ENCODE measurements at regions not wholly inside any gene's neighbourhood (a gene's known extent, or its start where the extent isn't known, plus 50 kb on each side); places are given as distances from the start of the nearest gene placed in this dataset.
"Not testable (repeated sequence)": the region's sequence is repeated elsewhere in the genome, so short reads cannot be mapped to it uniquely, and the experiment has no call there.

GRCh38 chr3:187795207-187795960, 50.1 kb upstream of the BCL6 start:
- no peak for DNase-seq

DNA sequence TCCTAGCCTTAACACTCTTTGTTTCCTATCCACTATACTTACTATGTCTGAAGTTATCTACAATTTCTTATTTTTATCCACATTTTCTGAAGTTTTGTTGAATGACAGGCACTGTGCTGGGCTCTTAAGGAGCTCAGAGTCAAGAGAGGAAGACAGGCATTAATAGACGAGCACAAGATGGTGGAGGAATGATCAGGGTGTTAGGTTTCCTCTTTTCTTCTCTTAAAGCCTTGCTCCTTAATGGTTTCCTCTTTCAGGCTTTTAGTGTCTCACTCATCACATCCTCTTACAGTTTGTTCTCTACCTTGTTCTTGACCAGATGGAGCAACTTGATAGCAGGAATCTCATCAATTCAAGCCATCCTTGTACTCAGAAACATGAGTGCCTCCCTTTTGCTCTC, 52.9 kb upstream of the BCL6 start:
- no peak for DNase-seq

GRCh38 chr3:187798531-187799530, 53.6 kb upstream of the BCL6 start:
- no peak for DNase-seq

GRCh38 chr3:187799942-187800641, 54.8 kb upstream of the BCL6 start:
- DNase-seq = no peak

DNA sequence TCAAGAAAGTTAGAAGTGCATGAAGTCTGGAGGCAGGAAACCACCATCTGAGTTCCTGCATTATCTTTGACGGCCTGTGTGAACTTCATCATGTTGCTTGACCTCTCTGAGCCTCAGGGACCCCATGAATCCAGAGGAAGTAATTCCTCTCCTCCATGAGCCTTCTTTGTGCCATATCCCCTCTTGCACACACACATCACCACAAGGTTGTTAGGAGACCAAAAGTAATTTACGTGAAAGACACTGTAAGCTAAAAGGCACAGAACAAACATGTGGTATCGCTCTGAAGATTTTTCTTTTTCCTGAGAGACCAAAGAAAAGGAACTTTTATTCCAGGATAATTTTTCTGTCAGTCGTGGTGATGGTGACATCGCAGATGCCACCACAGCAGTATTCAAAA, 55.9 kb upstream of the BCL6 start:
- DNase-seq = no peak

DNA sequence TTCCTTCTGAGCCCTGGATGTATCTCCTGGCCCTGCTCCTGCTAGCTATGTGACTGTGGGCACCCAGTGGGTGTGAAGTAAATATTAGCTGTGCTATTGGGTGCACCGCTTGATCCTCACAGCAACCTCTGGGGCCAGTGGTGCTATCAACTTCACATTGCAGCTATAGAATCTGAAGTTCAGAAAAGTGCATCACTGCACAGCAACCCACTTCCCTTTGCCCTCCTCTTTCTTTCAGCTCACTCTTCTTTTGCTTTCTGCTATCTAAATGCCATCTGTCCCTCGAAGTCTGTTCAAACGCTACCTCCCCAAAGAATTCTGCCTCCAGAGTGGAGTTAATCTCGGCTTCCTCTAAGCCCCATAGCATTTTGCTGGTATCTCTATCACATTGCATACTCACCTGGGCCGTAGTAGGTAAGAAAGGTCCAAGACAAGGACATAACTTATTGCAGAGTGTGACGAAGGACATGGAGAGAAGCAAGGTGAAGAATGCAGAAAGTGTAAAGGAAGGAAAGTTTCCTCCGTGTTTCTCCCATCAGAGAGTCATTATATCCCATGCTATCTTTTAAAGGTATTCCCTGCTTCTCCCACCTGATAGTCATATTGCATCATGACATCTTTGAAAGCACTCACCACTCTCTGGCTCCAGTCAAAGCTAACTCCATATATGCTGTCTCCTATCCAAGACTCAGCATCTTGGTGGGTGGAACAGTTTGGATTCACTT, 57.1 kb upstream of the BCL6 start:
- DNase-seq = no peak

DNA sequence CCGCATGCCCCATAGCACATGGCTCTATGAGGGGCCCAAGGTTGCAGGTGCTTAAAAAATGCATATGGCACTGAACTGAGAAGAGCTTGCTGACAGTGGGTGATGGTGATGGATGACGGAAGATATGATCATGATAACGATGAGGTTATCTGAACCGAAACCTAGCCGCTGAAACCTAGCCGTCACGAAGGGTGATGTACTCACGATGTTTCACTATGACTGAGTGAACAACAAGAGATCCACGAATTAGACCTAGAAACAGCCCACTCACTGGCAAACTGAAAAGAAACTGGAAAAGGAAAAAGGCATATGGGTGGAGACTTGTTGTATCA, 57.6 kb upstream of the BCL6 start:
- DNase-seq = no peak

DNA sequence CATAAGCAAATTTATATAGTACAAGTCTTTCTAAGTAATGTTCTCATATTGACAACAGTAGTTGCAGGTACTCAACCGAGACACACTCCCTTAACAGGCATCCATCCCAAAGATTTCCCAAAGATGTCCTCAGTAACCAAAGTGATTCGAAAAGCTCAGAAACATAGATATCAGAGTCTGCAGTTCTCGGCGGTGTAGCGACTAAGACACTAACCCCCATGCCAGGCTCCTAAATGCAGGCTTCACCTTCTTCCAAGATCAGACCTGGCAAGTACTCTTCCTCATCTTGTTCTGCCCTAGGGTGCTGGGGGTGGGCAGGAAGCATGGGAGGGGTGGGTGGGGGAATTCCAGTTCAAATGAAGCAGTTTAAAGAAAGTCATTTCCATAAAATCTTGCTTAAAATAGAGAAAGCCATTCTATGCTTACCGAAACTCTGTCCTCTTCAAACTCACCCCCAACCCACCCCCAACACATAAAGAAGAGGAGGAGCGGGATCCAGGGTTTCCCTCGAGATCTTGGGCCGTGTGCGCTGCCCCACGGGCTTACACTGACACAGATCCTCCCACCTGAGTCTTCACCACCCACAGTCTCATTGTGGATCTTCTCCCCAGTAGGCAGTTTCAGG, 59.0 kb upstream of the BCL6 start:
- DNase-seq = no peak

DNA sequence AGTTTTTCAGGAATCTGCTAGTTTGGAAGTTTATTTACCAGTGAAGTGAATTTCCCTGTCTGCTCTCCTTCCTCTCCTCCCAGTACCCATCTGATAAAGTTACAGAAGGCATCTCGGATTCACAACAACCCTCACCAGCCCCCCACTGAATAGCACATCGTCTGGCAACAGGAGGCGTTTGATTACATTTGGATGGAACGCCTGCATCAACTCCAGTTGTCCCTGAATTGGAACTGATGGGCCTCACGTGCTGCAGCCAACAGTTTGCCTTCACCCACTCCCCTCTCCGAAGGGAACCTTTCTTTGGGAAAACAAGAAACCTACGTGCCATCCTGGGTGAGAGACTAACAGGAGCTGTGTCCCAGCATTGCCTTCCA, 59.5 kb upstream of the BCL6 start:
- DNase-seq = no peak

- DNase-seq = no peak
These were observed 60.5 kb upstream of the BCL6 start for GRCh38 chr3:187805774-187806173.

DNA sequence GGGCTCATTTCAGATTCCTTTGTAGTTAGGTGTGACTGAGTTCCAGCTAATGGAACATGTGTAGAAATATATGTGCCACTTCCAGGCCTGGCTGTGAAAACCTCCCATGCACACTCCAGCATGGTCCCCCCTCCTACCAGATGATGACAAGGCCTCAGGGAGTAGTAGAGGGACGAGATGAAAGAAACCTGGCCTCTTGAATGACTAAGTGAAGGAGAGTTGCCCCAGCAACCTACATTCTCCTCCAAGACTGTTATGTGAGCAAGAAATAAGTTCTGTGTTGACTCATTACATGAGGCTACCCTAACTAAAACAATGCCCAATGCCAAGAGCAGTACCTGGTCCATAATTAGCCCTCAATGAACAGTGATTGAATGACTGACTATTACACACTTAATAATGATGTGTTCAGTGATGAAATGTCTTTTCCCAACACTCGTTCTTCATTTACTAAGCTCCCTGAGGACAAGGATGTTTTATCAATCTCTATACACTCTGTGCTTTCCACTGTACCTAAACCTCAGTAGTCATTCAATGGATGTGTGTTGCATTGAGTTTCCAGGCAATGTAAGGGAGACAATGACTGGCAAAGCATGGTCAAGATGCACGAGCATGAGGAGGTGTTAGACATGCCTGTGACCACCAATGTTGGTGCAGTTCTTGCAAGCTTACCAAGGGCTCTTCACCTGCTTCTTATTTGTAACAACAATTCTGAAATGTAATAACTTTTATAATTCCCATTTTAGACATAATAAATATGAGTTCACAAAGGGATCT, 62.0 kb upstream of the BCL6 start:
- no peak for DNase-seq

GRCh38 chr3:187808527-187808895, 63.2 kb upstream of the BCL6 start:
- no peak for DNase-seq

GRCh38 chr3:187809612-187809991, 64.3 kb upstream of the BCL6 start:
- DNase-seq = no peak

DNA sequence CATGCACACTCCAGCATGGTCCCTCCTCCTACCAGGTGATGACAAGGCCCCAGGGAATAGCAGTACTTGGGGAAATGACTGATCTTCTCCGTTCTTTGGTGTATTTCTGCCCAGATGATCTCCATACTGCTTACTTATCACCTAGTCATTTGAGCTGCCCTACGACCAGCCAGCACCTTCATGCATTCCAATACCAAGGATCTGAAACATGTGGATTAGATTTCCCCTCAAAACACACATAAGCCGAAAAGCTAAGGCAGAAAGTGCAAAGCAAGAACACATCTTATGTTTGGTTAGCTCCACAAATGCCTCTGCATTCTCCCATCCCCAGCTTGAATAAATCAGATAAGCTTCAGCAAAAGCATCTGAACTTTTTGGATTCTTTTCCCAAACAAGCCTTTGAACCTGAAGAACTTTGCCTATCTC, 64.8 kb upstream of the BCL6 start:
- DNase-seq = no peak

DNA sequence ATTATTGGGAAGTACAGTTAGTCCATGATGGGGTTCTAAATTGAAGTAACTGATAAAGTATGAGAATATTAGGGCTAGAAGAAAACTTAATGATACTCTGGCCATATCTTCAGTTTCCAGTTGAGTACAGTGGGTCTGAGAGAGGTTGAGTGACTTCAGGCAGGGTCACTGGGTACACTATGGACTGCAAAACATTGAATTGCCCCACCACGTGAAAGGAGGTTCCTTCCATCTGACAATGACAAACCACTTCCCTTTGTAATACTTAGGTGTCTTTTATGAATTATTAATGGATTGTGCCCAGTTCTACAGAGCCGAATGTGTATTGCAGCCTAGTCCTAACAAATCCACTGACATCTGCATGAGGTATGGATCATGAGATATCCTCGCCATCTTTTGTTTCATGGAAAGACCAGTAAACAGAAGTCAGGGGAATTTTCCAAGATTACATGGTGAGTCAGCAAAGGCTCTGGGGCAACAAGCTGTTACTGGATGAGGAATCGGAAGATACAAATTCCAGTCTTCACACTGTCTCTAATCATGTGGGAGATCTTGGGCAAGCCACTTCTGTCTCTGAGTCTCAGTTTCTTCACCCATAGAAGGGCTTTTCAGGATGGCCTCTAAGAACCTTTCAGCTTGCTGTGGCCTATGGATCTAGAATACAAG, 66.5 kb upstream of the BCL6 start:
- DNase-seq = no peak

GRCh38 chr3:187812496-187812895, 67.2 kb upstream of the BCL6 start:
- no peak for DNase-seq

GRCh38 chr3:187813198-187813597, 67.9 kb upstream of the BCL6 start:
- DNase-seq = no peak

GRCh38 chr3:187817766-187818165, 72.5 kb upstream of the BCL6 start:
- DNase-seq = not testable (repeated sequence)

DNA sequence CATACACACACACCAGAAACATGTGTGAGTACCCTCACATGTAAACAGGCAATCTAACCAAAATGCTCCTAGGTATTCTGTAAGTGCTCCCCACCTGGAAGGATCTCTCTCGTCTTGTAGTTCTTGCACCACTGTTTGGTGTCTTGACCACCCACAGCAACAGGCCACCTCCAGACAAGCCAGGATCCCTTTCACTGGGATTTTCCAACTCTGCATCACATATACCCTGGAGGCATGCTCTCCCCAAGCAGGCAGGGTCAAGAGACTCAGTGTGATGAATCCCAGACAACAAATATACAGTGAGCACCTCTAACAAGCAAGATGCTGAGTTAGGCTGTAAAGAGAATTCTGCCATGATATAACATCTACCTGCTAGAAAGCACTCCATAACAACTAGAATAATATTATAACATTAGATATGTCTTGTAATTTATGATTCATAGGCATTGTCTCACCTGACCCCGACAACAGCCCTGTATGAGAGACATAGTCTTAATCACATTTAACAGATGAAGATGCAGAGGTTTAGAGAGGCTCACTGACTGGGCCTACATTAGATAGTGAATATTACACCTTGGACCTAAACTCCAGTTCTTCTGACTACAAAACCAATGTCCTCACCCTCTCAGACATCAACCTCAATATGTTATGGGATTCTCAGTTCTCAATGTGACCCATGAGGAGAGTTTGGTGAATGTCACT, 76.5 kb upstream of the BCL6 start:
- no peak for DNase-seq

GRCh38 chr3:187822402-187822801, 77.1 kb upstream of the BCL6 start:
- DNase-seq = no peak

Data from SHP77 treated with DMSO at 0.1 percent for 48 hours (cell line).